IMR-90 (cell line): ENCODE measurements at regions not wholly inside any gene's neighbourhood (a gene's known extent, or its start where the extent isn't known, plus 50 kb on each side); places are given as distances from the start of the nearest gene placed in this dataset.

Experiments
- ATAC-seq: fragments of 200-7000 bp; cut with Tn5 transposase; 2 replicates; pipeline ENCODE4 v1.9.1; 2020; ENCODE audit warnings: low read depth, mild to moderate bottlenecking, moderate library complexity
- BruUV-seq: library from RNA; stranded (reverse); fragments of 400-500 nt; replicated peaks from 2 replicates; lab custom pipeline; 2021; lab: Mats Ljungman, UMichigan
- CTCF ChIA-PET: fragments of 300-600 bp; formaldehyde crosslinking; extraction: SDS; loops from one replicate; lab custom pipeline; 2021; ENCODE audit warnings: antibody characterized with exemption; lab: Yijun Ruan, JAX
- POLR2A ChIA-PET: fragments of 300-600 bp; sonication (Branson Sonifier 250); formaldehyde crosslinking; loops from one replicate; lab custom pipeline; 2022; ENCODE audit warnings: antibody characterized with exemption; ENCODE audit not compliant: unreplicated experiment; lab: Charles Lee
- DNase-seq: peaks from one replicate; pipeline ENCODE4 v3.0.0; 2013
- H2AFZ ChIP-seq: replicated peaks from 2 replicates; pipeline ENCODE3; 2013; ENCODE audit warnings: low read length, mild to moderate bottlenecking; ENCODE audit not compliant: poor library complexity
- H2AK5ac ChIP-seq: 2 replicates; pipeline ENCODE4 v1.6.1; 2013; ENCODE audit warnings: low read depth, low read length, inconsistent platforms
- H2AK9ac ChIP-seq: replicated peaks from 2 replicates; pipeline ENCODE3; 2013; ENCODE audit warnings: mild to moderate bottlenecking, low read depth, low read length, moderate library complexity; ENCODE audit not compliant: poor library complexity
- H2BK120ac ChIP-seq: 2 replicates; pipeline ENCODE4 v1.6.1; 2013; ENCODE audit warnings: low read depth, low read length, inconsistent platforms
- H2BK15ac ChIP-seq: 3 replicates; pipeline ENCODE4 v1.6.1; 2013; ENCODE audit warnings: low read depth, low read length, inconsistent platforms
- H2BK20ac ChIP-seq: 2 replicates; pipeline ENCODE4 v1.6.1; 2013; ENCODE audit warnings: low read depth, mild to moderate bottlenecking, inconsistent platforms, low read length, moderate library complexity
- H2BK5ac ChIP-seq: 2 replicates; pipeline ENCODE4 v1.6.1; 2013; ENCODE audit warnings: mild to moderate bottlenecking, low read depth, low read length, inconsistent platforms; ENCODE audit not compliant: poor library complexity, severe bottlenecking
- H3K14ac ChIP-seq: replicated peaks from 2 replicates; pipeline ENCODE4 v1.6.1; 2013; ENCODE audit warnings: low read depth, low read length, inconsistent platforms
- H3K18ac ChIP-seq: 2 replicates; pipeline ENCODE4 v1.6.1; 2013; ENCODE audit warnings: low read depth, low read length, control low read depth
- H3K23ac ChIP-seq: 2 replicates; pipeline ENCODE4 v1.6.1; 2013; ENCODE audit warnings: low read depth, low read length, inconsistent platforms
- H3K27ac ChIP-seq: 2 replicates; pipeline ENCODE4 v1.5.1; 2013; ENCODE audit warnings: mild to moderate bottlenecking, control low read depth, low read length; ENCODE audit not compliant: insufficient read depth
- H3K27me3 ChIP-seq: 2 replicates; pipeline ENCODE4 v1.6.1; 2013; ENCODE audit warnings: low read length; ENCODE audit not compliant: control insufficient read depth, insufficient read depth
- H3K36me3 ChIP-seq: 2 replicates; pipeline ENCODE4 v1.6.1; 2013; ENCODE audit warnings: low read length, mixed read lengths; ENCODE audit not compliant: control insufficient read depth, insufficient read depth
- H3K4ac ChIP-seq: 2 replicates; pipeline ENCODE4 v1.6.1; 2013; ENCODE audit warnings: low read depth, low read length, inconsistent platforms
- H3K4me1 ChIP-seq: 2 replicates; pipeline ENCODE4 v1.6.1; 2013; ENCODE audit warnings: low read length, mixed read lengths; ENCODE audit not compliant: control insufficient read depth, insufficient read depth
- H3K4me2 ChIP-seq: 2 replicates; pipeline ENCODE4 v1.6.1; 2013; ENCODE audit warnings: low read depth, mild to moderate bottlenecking, control low read depth, low read length, moderate library complexity
- H3K4me3 ChIP-seq: 2 replicates; pipeline ENCODE4 v1.5.1; 2013; ENCODE audit warnings: low read depth, mild to moderate bottlenecking, control low read depth, low read length, moderate library complexity; ENCODE audit not compliant: insufficient read depth
- H3K56ac ChIP-seq: 2 replicates; pipeline ENCODE4 v1.6.1; 2013; ENCODE audit warnings: low read length, inconsistent platforms; ENCODE audit not compliant: insufficient read depth; ENCODE audit errors: extremely low read depth
- H3K79me1 ChIP-seq, 2 experiments: 2 replicates each; pipeline ENCODE4 v1.6.1; 2013; ENCODE audit warnings: low read length in 2 of 2, inconsistent platforms in 1 of 2, low read depth in 1 of 2
- H3K9ac ChIP-seq: 2 replicates; pipeline ENCODE4 v1.6.1; 2013; ENCODE audit warnings: low read depth, low read length, control low read depth
- H3K9me1 ChIP-seq: 2 replicates; pipeline ENCODE4 v1.6.1; 2013; ENCODE audit warnings: low read length, inconsistent platforms; ENCODE audit not compliant: insufficient read depth
- H3K9me3 ChIP-seq: 2 replicates; pipeline ENCODE4 v1.6.1; 2013; ENCODE audit warnings: low read length; ENCODE audit not compliant: control insufficient read depth, insufficient read depth
- H4K20me1 ChIP-seq: 2 replicates; pipeline ENCODE4 v1.6.1; 2013; ENCODE audit warnings: low read length, inconsistent platforms; ENCODE audit not compliant: insufficient read depth
- H4K5ac ChIP-seq: 2 replicates; pipeline ENCODE4 v1.6.1; 2013; ENCODE audit warnings: mild to moderate bottlenecking, low read depth, low read length, control low read depth
- H4K8ac ChIP-seq, 2 experiments: 2 replicates each; pipeline ENCODE4 v1.6.1; 2013; ENCODE audit warnings: low read depth in 2 of 2, low read length in 2 of 2, control low read depth in 1 of 2, inconsistent platforms in 1 of 2
- H4K91ac ChIP-seq: 2 replicates; pipeline ENCODE4 v1.6.1; 2013; ENCODE audit warnings: low read depth, low read length, inconsistent platforms; ENCODE audit not compliant: insufficient read depth
- CHD1 ChIP-seq: IDR thresholded peaks from 2 replicates; pipeline ENCODE4 v1.6.1; 2012; ENCODE audit warnings: low read depth, low read length, improper control_type of control experiment
- MAFK ChIP-seq: IDR thresholded peaks from 2 replicates; pipeline ENCODE4 v1.6.1; 2012; ENCODE audit warnings: low read depth, low read length, improper control_type of control experiment
- WGBS, 2 experiments: methylation state at CpG; one replicate each; pipeline versions ENCODE4 v1.1.5 to v1.1.7; 2013; ENCODE audit warnings: missing lambda C conversion rate in 2 of 2; ENCODE audit not compliant: insufficient read length in 1 of 2; ENCODE audit errors: extremely low coverage in 2 of 2; 5-methylcytosine and 5-hydroxymethylcytosine counted together
- dilution Hi-C: fragments of 300-500 bp; cut with HindIII; formaldehyde crosslinking; loops from one replicate; pipeline ENCODE4 v1.14.3; 2018; ENCODE audit warnings: low sequenced_read_pairs; ENCODE audit not compliant: unreplicated experiment
- in situ Hi-C: fragments of 300-500 bp; cut with MboI; formaldehyde crosslinking; loops from 3 replicates; pipeline ENCODE4 v1.14.3; 2019; ENCODE audit warnings: low sequenced_read_pairs, inconsistent platforms, mixed read lengths
- intact Hi-C: fragments of 100-400 bp; cut with micrococcal nuclease; formaldehyde crosslinking; loops from 2 replicates; pipeline ENCODE4 v1.10.0; 2022
- TF ChIP-seq, protein P1 (sequence below): fragments of 150-350 bp; IDR thresholded peaks from 2 replicates; pipeline ENCODE4 v1.6.1; 2016; ENCODE audit warnings: low read depth, mild to moderate bottlenecking, low read length, moderate library complexity, borderline replicate concordance

DNA sequence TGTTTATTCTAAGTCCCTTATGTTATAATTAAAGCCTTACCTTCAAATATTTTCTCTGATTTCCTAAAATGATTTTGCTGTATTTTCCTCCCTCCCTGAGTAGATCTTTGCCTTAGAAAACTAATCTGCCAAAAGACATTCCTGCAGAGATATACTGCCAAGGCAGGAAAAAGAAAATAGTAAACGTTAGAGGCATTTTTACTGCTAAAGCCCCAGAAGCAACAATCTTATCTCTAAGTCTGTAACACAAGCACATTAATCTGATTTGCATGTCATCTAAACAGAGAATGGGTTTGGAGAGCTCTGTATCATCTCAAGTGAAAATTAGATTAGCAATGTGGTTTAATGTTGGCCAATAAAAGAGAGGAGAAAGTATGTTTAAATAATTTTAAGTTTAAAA is 847.7 kb downstream of the MAT2B start:
- Histone ChIP-seq H2AK9ac (no peak overlapping the region), H2BK20ac (no peak overlapping the region), H3K4ac (no peak overlapping the region), H3K23ac (no peak overlapping the region), H4K8ac (no peak overlapping the region), H3K4me3 (no peak overlapping the region), H2AK5ac (no peak overlapping the region), H3K56ac (no peak overlapping the region), H3K9ac (no peak overlapping the region), H3K27ac (no peak overlapping the region), H2BK120ac (no peak overlapping the region), H3K4me1 (no peaks in the 10 kb centered on the region), H3K18ac (no peak overlapping the region), H4K20me1 (no peaks in the 10 kb centered on the region), H3K4me2 (no peak overlapping the region), H3K14ac (no peak overlapping the region), H2AFZ (no peak overlapping the region), H3K9me1 (no peaks in the 10 kb centered on the region; the same call in 1 of the 2 replicates), H3K36me3 (no peaks in the 10 kb centered on the region), H3K79me1 (no peaks in the 10 kb centered on the region), H2BK5ac (no peak overlapping the region), H3K9me3 (no peaks in the 10 kb centered on the region), H4K91ac (no peak overlapping the region), H2BK15ac (no peak overlapping the region), H4K5ac (no peak overlapping the region), H3K27me3 (no peaks in the 10 kb centered on the region)
- ChIA-PET POLR2A (no interaction called here), CTCF (no interaction called here)
- dilution Hi-C loops (no loop called here), in situ Hi-C loops (no loop called here), intact Hi-C loops (loop anchor here (10.0 kb wide), 1 partner anchor 298 kb away; no protein-coding TSS in a partner anchor)
- WGBS, 2 experiments = no CpG with 5 or more reads among the region's 1 CpG
- BruUV-seq = no TSS peak
- TF ChIP-seq, protein P1, sequence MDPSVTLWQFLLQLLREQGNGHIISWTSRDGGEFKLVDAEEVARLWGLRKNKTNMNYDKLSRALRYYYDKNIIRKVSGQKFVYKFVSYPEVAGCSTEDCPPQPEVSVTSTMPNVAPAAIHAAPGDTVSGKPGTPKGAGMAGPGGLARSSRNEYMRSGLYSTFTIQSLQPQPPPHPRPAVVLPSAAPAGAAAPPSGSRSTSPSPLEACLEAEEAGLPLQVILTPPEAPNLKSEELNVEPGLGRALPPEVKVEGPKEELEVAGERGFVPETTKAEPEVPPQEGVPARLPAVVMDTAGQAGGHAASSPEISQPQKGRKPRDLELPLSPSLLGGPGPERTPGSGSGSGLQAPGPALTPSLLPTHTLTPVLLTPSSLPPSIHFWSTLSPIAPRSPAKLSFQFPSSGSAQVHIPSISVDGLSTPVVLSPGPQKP = no peak
- TF ChIP-seq MAFK = no peak
- TF ChIP-seq CHD1 = no peak
- DNase-seq = peak; percentile 54
- peak; percentile 62 for ATAC-seq
